ENCODE measurements at regions not wholly inside any gene's neighbourhood (a gene's known extent, or its start where the extent isn't known, plus 50 kb on each side); places are given as distances from the start of the nearest gene placed in this dataset.
"Not testable (repeated sequence)": the region's sequence is repeated elsewhere in the genome, so short reads cannot be mapped to it uniquely, and the experiment has no call there.

DNA sequence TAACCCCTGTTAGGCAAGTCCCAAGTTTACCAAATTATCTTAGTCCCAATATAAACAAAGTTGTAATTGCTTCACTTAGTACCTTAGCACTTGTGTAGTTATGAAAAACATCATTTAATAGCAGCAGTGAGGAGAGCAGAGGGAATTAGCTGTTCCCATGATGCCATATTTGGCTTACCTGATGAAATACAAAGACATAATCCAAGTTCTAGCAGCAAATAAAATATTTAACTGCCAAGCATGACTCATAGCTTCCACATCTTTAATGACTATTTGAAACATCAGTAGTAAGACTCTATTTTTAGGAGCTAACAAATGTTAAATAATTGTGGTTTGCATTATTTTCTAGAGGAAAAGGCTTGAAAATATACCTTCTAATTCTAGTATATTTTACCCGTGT lies 94.0 kb upstream of the MCHR2 start:
- no peak for DNase-seq

DNA sequence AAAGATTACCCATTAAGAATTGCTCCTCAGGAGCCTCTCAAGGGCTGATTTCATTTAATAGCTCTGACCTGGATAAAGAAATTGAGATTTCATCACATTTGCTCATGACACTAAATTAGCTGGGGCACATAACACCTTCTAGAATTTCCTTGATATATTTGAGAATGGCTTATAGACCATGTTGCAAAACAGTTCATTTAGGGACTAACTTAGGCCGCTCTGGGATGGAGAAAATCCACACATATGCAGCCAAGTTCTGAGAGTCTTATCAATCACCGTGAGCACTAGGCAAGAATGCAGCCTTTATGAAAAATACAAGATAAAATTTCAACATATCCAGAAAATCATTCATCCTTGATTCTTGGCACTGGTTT lies 91.0 kb upstream of the MCHR2 start:
- no peak for DNase-seq

DNA sequence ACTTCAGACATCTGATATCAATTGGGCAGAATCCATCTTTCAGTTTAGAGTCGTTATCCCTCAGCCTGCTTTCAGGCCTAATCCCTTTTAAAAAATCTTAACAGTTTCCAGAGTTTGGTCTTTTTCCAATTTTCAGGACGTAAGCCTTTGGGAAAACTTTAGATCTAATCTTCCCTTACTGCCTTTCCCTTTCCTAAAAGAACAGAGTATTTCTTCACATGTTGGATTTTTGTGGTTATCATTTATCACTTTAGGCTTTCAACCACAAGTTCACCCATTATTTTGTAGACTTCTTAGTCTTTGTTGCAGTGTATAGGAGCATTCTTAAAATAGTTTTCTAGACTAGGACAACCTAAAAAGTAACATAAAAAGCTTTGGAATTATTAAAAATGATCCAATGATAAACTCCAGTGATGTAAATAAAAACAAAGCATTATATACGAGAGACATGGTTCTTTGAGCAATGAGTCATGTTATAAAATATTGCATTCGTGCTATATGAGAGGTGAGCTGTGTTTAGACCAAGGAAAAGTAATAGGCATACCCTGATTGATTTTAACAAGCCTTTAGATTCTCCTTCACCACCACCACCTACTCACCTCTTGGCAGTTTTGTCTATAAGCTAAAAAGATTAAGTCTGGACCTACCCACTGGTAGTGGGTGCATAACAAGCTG lies 90.4 kb upstream of the MCHR2 start:
- DNase-seq: no peak

DNA sequence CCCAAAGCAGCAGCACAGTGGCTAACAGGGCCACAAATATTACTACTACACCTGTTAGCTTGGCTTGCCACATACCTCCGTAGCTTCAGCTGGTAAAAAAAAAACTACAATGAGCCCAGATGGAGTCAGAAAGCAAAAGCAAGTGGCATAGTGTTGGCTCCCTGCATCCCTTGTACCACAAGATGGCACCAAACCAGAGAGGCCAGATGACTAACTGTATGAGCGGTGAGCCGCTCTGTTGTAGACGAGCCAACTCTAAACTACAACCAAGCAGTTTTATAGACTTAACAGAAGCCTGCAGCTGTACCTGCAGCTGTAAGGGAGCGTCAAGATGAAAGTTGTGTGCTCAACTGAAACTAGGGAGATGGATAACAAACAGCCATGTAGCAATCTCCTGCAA lies 84.5 kb upstream of the MCHR2 start:
- DNase-seq: no peak

DNA sequence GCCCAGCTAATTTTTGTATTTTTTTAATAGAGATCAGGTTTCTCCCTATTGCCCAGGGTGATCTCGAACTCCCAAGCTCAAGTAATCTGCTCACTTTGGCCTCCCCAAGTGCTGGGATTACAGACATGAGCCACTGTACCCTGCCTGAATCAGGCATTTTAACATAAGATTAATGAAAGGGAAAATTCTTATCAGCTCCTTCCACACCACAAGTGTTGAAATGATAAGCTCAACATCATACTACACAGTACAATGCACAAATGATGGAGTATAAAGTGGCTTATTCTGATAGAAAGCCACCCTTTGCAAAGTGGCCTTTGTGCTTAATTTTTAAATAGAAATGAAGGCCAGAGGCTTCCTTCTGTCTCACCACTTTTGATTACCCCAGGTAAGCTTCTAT lies 71.3 kb upstream of the MCHR2 start:
- no peak for DNase-seq

DNA sequence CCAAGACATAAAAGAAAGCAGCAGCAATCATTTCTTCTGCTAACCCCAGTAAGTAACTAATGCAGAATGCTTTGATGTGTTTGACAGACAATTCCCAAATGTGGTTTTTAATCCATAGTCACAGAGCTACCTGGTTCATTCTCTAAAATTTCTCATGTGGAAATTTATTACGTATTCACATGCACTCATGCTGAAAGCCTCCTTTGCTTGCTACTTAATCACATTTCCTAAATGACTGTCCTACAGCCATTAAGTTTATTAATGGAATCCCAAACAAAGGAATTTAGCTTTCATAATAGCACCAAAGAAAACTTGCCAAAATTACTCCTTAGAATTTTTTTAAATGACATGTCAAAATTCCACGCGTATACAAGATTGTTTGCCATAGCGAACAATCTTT lies 68.6 kb upstream of the MCHR2 start:
- DNase-seq: no peak

DNA sequence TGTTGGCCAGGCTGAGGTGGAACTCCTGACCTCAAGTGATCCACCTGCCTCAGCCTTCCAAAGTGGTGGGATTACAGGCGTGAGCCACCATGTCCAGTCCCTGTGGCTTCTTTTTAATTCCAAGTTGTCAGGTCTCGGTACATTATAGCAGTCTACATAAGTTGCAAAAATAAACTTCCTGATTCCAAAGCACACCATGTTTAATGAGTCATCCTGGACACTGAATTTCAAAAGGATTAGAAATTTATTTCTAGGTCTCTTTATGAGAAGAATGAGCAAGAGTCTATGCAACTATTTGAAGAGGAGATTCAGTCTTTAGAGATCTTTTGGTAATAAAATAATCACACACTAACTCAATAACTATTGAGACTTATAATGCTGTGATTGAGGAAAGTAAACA lies 63.9 kb upstream of the MCHR2 start:
- no peak for DNase-seq

DNA sequence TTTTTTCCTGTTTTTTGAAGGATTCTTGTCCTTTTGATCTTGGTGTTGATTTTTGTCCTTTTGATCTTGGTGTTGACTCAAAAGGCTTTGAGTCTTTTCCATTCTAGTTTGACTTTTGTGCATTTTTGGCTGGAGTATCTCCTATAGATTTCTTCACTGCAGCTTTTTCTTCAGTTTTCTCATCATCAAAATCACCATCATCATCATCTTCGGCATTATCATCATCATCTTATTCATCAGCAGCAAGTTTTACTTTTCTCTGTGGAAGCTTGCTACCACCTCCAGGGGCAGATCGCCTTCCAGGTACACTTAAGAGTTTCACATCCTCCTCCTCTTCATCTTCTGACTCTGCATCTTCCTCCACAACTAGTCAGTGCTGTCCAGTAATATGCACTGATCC lies 56.5 kb upstream of the MCHR2 start:
- no peak for DNase-seq

DNA sequence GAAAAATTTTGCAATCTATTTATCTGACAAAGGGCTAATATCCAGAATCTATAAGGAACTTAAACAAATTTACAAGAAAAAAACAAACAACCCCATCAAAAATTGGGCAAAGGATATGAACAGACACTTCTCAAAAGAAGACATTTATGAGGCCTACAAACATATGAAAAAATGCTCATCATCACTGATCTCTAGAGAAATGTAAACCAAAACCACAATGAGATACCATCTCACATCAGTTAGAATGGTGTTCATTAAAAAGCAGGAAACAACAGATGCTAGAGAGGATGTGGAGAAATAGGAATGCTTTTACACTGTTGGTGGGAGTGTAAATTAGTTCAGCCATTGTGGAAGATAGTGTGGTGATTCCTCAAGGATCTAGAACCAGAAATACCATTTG lies 49.9 kb upstream of the MCHR2 start:
- not testable (repeated sequence) for DNase-seq

Measured in CD4-positive, alpha-beta T cell treated with Interleukin-1 beta for 1 hour (primary cell).